Thyroid gland (tissue), 4 donors: ENCODE measurements at regions not wholly inside any gene's neighbourhood (a gene's known extent, or its start where the extent isn't known, plus 50 kb on each side); places are given as distances from the start of the nearest gene placed in this dataset.

Experiments
- DNase-seq, 2 donors: peaks; one replicate each; pipeline ENCODE4 v3.0.0-alpha.2; 2019
- H3K27ac ChIP-seq, 3 donors: fragments of 200-600 bp; sonication (generic); 1 replicate in 2 of 3; 2 replicates in 1 of 3; pipeline ENCODE4 v1.5.1; 2016 to 2019; ENCODE audit warnings: mild to moderate bottlenecking in 1 of 3, moderate library complexity in 1 of 3
- H3K27me3 ChIP-seq: fragments of 200-600 bp; sonication (generic); one replicate; pipeline ENCODE4 v1.5.1; 2019
- H3K36me3 ChIP-seq, 2 donors: fragments of 200-600 bp; sonication (generic); one replicate each; pipeline ENCODE4 v1.5.1; 2016 to 2019
- H3K4me1 ChIP-seq, 2 donors: fragments of 200-600 bp; sonication (generic); one replicate each; pipeline ENCODE4 v1.5.1; 2017 to 2019
- H3K4me3 ChIP-seq, 3 donors: fragments of 200-600 bp; sonication (generic); replicated peaks in 1 of 3; 1 replicate in 2 of 3; 2 replicates in 1 of 3; pipeline ENCODE4 v1.5.1; 2016; ENCODE audit warnings: mild to moderate bottlenecking in 1 of 3
- H3K9me3 ChIP-seq: fragments of 200-600 bp; sonication (generic); one replicate; pipeline ENCODE4 v1.5.1; 2017
- POLR2A ChIP-seq, 2 donors: fragments of 450-650 bp; IDR thresholded peaks; one replicate each; pipeline ENCODE4 v1.6.1; 2017; ENCODE audit warnings: antibody characterized with exemption in 2 of 2, mild to moderate bottlenecking in 2 of 2, moderate library complexity in 1 of 2
- WGBS, 2 donors: methylation state at CpG; one replicate each; pipeline ENCODE4 v1.1.5; 2017; 5-methylcytosine and 5-hydroxymethylcytosine counted together
- intact Hi-C: fragments of 100-400 bp; cut with DNase I; formaldehyde crosslinking; loops from one replicate; pipeline ENCODE4 v1.15.1; 2023
- TF ChIP-seq, protein P1 (sequence below), 6 experiments: fragments of 200-600 bp in 3 of 6; fragments of 450-650 bp in 3 of 6; sonication (generic) in 3 of 6; IDR thresholded peaks; one replicate each; pipeline ENCODE4 v1.5.1; 2016 to 2019; ENCODE audit warnings: antibody characterized with exemption in 6 of 6, mild to moderate bottlenecking in 2 of 6, inconsistent platforms in 1 of 6, moderate library complexity in 1 of 6

DNA sequence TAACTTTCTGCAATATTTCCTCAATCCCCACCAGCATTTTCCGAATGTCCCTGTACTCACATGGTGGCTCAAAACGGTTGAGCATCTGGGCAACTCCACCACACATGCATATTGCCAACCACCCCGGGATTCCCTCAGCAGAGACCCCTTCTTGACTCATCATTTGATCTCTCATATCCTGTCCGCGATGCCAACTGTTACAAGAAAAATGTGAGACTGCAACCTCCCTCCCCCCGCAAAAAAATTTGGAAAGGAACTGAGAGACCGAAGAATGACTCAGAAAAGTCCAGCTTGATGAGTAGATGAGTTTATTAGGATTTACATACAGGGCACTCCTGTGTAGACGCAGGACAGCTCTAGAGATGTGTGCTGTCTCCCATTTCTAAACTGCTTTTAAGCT lies 561.4 kb downstream of the ZIC3 start:
- Histone ChIP-seq H3K9me3 (no peaks in the 10 kb centered on the region), H3K27ac (no peak overlapping the region), H3K36me3 (no peaks in the 10 kb centered on the region), H3K4me1 (no peaks in the 10 kb centered on the region), H3K27me3 (no peaks in the 10 kb centered on the region), H3K4me3 (no peak overlapping the region)
- DNase-seq, result no peak
- intact Hi-C loops, result loop anchor here (5.0 kb wide), 1 partner anchor 620 kb away; no protein-coding TSS in a partner anchor
- TF ChIP-seq, protein P1, sequence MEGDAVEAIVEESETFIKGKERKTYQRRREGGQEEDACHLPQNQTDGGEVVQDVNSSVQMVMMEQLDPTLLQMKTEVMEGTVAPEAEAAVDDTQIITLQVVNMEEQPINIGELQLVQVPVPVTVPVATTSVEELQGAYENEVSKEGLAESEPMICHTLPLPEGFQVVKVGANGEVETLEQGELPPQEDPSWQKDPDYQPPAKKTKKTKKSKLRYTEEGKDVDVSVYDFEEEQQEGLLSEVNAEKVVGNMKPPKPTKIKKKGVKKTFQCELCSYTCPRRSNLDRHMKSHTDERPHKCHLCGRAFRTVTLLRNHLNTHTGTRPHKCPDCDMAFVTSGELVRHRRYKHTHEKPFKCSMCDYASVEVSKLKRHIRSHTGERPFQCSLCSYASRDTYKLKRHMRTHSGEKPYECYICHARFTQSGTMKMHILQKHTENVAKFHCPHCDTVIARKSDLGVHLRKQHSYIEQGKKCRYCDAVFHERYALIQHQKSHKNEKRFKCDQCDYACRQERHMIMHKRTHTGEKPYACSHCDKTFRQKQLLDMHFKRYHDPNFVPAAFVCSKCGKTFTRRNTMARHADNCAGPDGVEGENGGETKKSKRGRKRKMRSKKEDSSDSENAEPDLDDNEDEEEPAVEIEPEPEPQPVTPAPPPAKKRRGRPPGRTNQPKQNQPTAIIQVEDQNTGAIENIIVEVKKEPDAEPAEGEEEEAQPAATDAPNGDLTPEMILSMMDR (IDR thresholded peaks at IDR 0.05), result no peak
- TF ChIP-seq POLR2A (IDR thresholded peaks at IDR 0.05), result no peak
- 71 to 77% methylated on average over 8 of the region's 8 CpGs for WGBS, 2 donors

DNA sequence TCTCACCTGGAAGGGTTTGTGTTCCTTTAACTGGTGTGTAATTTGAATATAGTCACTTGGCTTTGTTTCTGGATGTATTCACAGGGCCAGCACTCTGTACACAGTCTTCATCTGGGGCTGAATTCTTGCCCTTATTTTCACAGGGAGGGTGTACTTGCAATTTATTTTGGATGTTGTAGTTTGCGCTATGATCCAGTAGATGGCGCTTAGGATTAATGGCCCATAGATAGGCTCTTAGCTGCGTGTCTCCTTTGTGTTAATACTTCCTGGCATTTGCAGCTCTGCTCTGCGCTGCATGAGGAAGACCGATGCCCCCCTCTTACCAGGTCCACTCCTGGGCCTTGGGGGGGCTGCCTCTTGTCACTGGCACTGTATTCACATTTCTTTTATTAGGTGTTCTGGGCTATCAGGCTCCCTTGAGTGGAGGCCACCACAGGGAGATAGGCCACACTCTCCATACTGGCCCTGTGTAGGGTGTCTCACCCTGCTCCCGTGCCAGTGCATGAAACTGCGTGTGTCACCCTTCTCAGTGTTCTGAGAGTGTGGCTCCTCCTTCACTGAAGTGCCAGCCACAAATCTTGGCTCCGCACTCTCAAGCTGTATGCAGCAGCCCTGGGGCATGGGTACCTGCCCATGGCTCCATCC lies 562.2 kb downstream of the ZIC3 start:
- 0% methylated on average over 2 to 5 of the region's 8 CpGs for WGBS, 2 donors
- no peak for DNase-seq
- Histone ChIP-seq H3K36me3 (no peaks in the 10 kb centered on the region), H3K4me1 (no peaks in the 10 kb centered on the region), H3K27me3 (no peaks in the 10 kb centered on the region), H3K4me3 (no peak overlapping the region), H3K27ac (no peak overlapping the region), H3K9me3 (no peaks in the 10 kb centered on the region)
- TF ChIP-seq, protein P1 (IDR thresholded peaks at IDR 0.05), result peak in 4 of 6 experiments; percentile 27 to 50 (median 37)
- TF ChIP-seq POLR2A (IDR thresholded peaks at IDR 0.05), result no peak
- intact Hi-C loops, result loop anchor here (5.0 kb wide), 1 partner anchor 619 kb away; no protein-coding TSS in a partner anchor

DNA sequence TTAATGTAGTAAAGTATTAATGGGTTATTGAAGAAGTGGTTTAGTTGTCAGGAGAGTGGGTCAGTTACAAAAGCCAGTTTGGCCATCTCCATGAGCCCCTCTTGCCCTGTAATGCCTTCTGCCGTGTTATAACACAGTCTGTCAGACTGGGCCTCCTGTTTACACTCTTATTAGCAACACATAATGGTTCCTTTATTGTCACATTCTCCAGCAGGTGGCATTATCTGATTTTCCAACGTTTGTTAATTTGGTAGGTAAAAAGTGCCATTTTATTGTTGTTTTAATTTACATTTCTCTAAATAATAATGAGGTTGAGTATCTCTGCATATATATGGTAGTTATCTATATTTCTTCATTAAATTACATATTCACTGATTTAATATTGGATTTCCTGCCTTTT lies 560.8 kb downstream of the FGF13 start:
- H3K27ac ChIP-seq, result no peak overlapping the region
- no peaks in the 10 kb centered on the region for H3K4me1 ChIP-seq
- WGBS, 2 donors, result 17 to 31% methylated on average over 2 of the region's 2 CpGs
- H3K27me3 ChIP-seq, result no peaks in the 10 kb centered on the region
- TF ChIP-seq, protein P1 (IDR thresholded peaks at IDR 0.05), result no peak
- no peak for TF ChIP-seq POLR2A (IDR thresholded peaks at IDR 0.05)
- no peaks in the 10 kb centered on the region for H3K9me3 ChIP-seq
- intact Hi-C loops, result no loop called here
- H3K36me3 ChIP-seq, result no peaks in the 10 kb centered on the region
- no peak for DNase-seq
- no peak overlapping the region for H3K4me3 ChIP-seq

DNA sequence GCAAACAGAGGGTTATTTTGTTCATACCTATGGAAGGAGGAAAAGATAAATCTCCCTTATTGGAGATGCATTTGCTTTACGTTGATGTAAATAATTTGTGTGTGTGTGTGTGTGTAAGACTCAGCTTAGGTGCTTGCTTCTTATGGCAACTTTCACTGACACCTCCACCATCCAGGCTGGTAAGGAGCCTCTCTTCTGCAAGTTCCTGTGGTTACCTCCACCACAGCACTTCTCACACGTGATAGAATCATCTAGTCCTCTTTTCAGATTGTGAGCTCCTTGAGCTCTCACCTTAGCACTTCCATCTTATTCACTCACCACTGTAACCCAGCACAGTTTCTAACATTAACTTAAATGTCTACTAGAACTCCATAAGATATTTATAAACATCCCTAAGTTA lies 553.7 kb downstream of the FGF13 start:
- TF ChIP-seq, protein P1 (IDR thresholded peaks at IDR 0.05), result no peak
- no peak for TF ChIP-seq POLR2A (IDR thresholded peaks at IDR 0.05)
- intact Hi-C loops, result no loop called here
- 54 to 76% methylated on average over 2 of the region's 2 CpGs for WGBS, 2 donors

DNA sequence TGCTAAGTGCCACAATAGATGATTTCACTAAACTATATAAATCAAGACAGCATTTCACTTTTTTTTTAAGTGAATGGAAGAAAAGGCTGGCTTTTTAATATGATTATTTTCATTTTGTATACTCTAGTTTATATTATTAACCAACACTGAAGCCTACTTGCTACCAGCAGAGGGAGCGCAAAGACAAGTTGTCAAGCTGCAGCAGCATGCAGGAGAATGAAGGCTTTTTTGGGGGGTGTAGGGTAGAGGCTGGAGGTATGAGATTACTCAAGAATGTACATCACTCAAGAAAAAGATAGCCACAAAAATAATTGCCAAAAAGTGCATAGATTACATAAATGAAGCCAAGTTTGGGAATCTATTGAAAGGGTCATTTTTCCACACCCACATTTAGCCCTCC lies 519.5 kb downstream of the FGF13 start:
- H3K27me3 ChIP-seq, result no peaks in the 10 kb centered on the region
- 7 to 11% methylated on average over 1 of the region's 1 CpG for WGBS, 2 donors
- intact Hi-C loops, result no loop called here
- H3K27ac ChIP-seq, result no peak overlapping the region
- peak; percentile 3 to 13 for DNase-seq
- no peaks in the 10 kb centered on the region for H3K4me1 ChIP-seq
- H3K4me3 ChIP-seq, result no peak overlapping the region
- no peaks in the 10 kb centered on the region for H3K36me3 ChIP-seq
- no peak for TF ChIP-seq POLR2A (IDR thresholded peaks at IDR 0.05)
- TF ChIP-seq, protein P1 (IDR thresholded peaks at IDR 0.05), result peak in 3 of 6 experiments; percentile 15 to 25 (median 18)
- H3K9me3 ChIP-seq, result no peaks in the 10 kb centered on the region

More for the DNA sequence above, 553.7 kb downstream of the FGF13 start:
- no peak for DNase-seq
- no peaks in the 10 kb centered on the region for H3K4me1 ChIP-seq
- H3K27ac ChIP-seq, result no peak overlapping the region
- H3K9me3 ChIP-seq, result no peaks in the 10 kb centered on the region
- H3K4me3 ChIP-seq, result no peak overlapping the region
- H3K27me3 ChIP-seq, result no peaks in the 10 kb centered on the region
- no peaks in the 10 kb centered on the region for H3K36me3 ChIP-seq
